Gastroesophageal sphincter (tissue), 3 donors: ENCODE measurements at regions not wholly inside any gene's neighbourhood (a gene's known extent, or its start where the extent isn't known, plus 50 kb on each side); places are given as distances from the start of the nearest gene placed in this dataset.

ENCODE experiments used
- POLR2A ChIP-seq, 2 donors: fragments of 450-650 bp; IDR thresholded peaks; one replicate each; pipeline ENCODE4 v1.6.1; 2017; ENCODE audit warnings: antibody characterized with exemption in 2 of 2, mild to moderate bottlenecking in 2 of 2, moderate library complexity in 1 of 2
- TF ChIP-seq, protein P1 (sequence below), 4 experiments: fragments of 200-600 bp in 2 of 4; fragments of 450-650 bp in 2 of 4; sonication (generic) in 1 of 4; IDR thresholded peaks; one replicate each; pipeline ENCODE4 v1.5.1; 2017 to 2019; ENCODE audit warnings: antibody characterized with exemption in 4 of 4, mild to moderate bottlenecking in 2 of 4, moderate library complexity in 2 of 4

DNA sequence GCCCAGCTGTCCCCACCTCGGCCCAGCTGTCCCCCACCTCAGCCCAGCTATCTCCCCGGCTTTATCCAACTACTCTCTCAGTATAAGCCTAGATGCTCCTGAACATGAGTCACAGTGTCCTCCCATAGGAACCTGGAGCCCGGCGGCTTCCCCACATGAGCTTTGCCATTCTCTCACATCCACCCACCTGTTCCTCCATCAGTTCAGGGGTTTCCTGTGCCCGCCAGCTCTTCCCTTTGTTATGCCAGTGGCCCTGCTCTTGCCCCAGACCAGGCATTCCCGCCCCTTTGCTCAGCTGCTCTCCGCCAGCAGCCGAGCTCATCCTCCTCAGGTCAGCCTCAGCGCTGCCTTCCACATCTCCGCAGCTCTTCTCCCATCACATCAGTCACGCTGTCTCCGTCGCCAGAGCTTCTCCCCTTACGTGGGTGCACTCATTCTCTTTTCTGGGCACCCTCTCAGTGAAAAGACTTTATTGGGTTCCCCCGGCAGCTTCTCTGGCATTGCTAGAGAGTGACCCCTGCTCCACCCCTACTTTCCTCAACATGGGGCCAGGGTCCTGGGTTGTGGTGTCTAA lies 89.5 kb upstream of the CSF3R start:
- TF ChIP-seq, protein P1, sequence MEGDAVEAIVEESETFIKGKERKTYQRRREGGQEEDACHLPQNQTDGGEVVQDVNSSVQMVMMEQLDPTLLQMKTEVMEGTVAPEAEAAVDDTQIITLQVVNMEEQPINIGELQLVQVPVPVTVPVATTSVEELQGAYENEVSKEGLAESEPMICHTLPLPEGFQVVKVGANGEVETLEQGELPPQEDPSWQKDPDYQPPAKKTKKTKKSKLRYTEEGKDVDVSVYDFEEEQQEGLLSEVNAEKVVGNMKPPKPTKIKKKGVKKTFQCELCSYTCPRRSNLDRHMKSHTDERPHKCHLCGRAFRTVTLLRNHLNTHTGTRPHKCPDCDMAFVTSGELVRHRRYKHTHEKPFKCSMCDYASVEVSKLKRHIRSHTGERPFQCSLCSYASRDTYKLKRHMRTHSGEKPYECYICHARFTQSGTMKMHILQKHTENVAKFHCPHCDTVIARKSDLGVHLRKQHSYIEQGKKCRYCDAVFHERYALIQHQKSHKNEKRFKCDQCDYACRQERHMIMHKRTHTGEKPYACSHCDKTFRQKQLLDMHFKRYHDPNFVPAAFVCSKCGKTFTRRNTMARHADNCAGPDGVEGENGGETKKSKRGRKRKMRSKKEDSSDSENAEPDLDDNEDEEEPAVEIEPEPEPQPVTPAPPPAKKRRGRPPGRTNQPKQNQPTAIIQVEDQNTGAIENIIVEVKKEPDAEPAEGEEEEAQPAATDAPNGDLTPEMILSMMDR (IDR thresholded peaks at IDR 0.05): no peak
- TF ChIP-seq POLR2A (IDR thresholded peaks at IDR 0.05): no peak
